ENCODE measurements at regions not wholly inside any gene's neighbourhood (a gene's known extent, or its start where the extent isn't known, plus 50 kb on each side); places are given as distances from the start of the nearest gene placed in this dataset.

DNA sequence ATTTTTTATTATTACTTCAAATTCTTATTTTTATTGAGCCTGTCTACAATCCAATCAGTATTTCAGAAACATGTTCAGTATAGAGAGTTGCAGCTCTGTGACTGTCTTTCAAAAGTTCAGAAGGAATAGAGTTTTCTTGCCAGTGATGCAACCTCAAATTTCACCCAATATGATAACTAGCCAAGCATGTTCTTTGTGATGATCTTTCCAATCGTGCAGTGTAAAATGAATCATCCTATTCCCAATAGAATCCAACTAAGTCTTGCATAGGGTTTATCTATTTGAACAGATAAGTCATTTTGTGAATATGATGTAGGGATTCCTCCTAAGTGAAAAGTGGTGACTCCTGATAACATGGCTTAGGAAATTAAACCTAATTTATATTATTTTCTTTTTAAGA is 937.8 kb downstream of the KCNJ2 start:
- TF ChIP-seq, protein P1, sequence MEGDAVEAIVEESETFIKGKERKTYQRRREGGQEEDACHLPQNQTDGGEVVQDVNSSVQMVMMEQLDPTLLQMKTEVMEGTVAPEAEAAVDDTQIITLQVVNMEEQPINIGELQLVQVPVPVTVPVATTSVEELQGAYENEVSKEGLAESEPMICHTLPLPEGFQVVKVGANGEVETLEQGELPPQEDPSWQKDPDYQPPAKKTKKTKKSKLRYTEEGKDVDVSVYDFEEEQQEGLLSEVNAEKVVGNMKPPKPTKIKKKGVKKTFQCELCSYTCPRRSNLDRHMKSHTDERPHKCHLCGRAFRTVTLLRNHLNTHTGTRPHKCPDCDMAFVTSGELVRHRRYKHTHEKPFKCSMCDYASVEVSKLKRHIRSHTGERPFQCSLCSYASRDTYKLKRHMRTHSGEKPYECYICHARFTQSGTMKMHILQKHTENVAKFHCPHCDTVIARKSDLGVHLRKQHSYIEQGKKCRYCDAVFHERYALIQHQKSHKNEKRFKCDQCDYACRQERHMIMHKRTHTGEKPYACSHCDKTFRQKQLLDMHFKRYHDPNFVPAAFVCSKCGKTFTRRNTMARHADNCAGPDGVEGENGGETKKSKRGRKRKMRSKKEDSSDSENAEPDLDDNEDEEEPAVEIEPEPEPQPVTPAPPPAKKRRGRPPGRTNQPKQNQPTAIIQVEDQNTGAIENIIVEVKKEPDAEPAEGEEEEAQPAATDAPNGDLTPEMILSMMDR (IDR thresholded peaks at IDR 0.05), result no peak
- no peak for TF ChIP-seq EP300 (IDR thresholded peaks at IDR 0.05)
- Histone ChIP-seq H3K27ac (replicated peaks in 1 of 4) (no peak overlapping the region), H3K9me3 (no peaks in the 10 kb centered on the region), H3K4me1 (no peaks in the 10 kb centered on the region), H3K4me3 (no peak overlapping the region), H3K36me3 (no peaks in the 10 kb centered on the region), H3K27me3 (no peaks in the 10 kb centered on the region)
- 61% methylated on average over 1 of the region's 1 CpG for WGBS
- no peak for DNase-seq (ENCODE audit: extremely low spot score)
- intact Hi-C loops (cut with DNase I), result no loop called here

DNA sequence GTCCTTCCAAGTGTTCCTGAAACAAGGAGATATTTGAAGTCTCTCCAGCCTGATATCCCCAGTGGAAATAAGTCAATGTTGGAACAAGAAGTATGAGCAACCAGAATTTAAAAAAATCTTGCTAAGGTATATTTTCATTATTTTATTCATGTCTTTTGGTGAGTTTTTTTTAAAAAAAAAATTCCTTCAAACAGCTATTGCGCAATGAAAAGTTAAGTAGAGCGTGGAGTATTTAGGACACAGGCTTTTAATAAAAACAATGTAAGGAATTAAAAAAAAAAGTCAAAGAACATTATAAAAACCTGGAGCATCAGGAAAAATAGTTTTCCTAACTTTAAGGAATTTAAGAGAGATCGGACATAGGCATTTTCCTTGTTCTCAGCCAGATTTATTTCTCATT is 940.4 kb downstream of the KCNJ2 start:
- intact Hi-C loops (cut with DNase I), result no loop called here
- 94% methylated on average over 3 of the region's 3 CpGs for WGBS
- no peaks in the 10 kb centered on the region for H3K4me1 ChIP-seq
- peaks cover 0 to 4% (median 0%) of the 10 kb centered on the region in 4 donors for H3K27me3 ChIP-seq
- TF ChIP-seq, protein P1 (IDR thresholded peaks at IDR 0.05), result no peak
- no peak for DNase-seq (ENCODE audit: extremely low spot score)
- H3K27ac ChIP-seq (replicated peaks in 1 of 4), result no peak overlapping the region
- no peak overlapping the region for H3K4me3 ChIP-seq
- H3K36me3 ChIP-seq, result no peaks in the 10 kb centered on the region
- H3K9me3 ChIP-seq, result no peaks in the 10 kb centered on the region

DNA sequence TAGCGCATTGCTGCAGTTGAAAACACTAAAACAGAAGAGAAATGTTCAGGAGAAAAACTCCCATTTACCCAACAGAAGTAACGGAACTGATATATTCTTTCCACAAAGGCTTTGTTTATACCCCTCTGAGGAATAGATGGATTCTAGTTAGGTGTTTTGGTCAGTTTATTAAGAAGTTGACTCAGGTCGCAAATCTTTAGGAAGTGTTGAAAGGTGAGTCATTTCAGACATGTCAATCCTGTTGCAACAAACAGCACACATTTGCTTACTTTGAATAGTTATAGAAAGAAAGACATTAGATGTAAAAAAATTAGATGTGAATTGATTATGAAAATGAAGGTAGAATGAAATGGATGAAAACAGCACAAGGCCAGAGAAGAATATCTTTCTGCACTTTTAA is 941.0 kb downstream of the KCNJ2 start:
- WGBS, result 94% methylated on average over 3 of the region's 3 CpGs
- intact Hi-C loops (cut with DNase I), result no loop called here

DNA sequence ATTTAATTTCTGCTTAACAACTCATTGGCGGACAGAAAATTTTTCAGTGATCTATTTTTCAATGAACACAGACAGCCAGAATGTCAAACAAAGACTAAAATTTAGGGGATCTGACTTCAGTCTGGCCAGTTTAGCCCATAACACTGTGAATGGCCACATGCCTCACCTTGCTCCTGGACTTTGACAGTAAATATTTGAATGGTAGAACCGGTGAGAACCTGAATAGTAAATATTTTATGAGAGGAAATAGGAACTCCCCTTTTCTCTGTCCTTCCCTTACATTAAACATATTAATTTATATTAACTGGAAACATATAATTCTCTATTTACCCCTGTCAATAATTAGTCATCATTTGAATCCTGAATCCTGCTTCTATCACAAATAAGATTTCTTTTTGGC is 942.1 kb downstream of the KCNJ2 start:
- intact Hi-C loops (cut with DNase I), result no loop called here
- H3K4me3 ChIP-seq, result no peak overlapping the region
- no peaks in the 10 kb centered on the region for H3K4me1 ChIP-seq
- TF ChIP-seq, protein P1 (IDR thresholded peaks at IDR 0.05), result no peak
- TF ChIP-seq EP300 (IDR thresholded peaks at IDR 0.05) (no peak), POLR2A (IDR thresholded peaks at IDR 0.05; ENCODE audit: low read depth) (no peak), POLR2AphosphoS5 (IDR thresholded peaks at IDR 0.05) (no peak)
- WGBS, result 62% methylated on average over 2 of the region's 2 CpGs
- peaks cover 0 to 12% (median 0%) of the 10 kb centered on the region in 4 donors for H3K27me3 ChIP-seq
- H3K36me3 ChIP-seq, result no peaks in the 10 kb centered on the region
- DNase-seq (ENCODE audit: extremely low spot score), result no peak
- no peak overlapping the region for H3K27ac ChIP-seq (replicated peaks in 1 of 4)
- no peaks in the 10 kb centered on the region for H3K9me3 ChIP-seq

More for the DNA sequence above, 941.0 kb downstream of the KCNJ2 start:
- H3K27ac ChIP-seq (replicated peaks in 1 of 4), result no peak overlapping the region
- TF ChIP-seq, protein P1 (IDR thresholded peaks at IDR 0.05), result no peak
- TF ChIP-seq EP300 (IDR thresholded peaks at IDR 0.05) (no peak), POLR2AphosphoS5 (IDR thresholded peaks at IDR 0.05) (no peak), POLR2A (IDR thresholded peaks at IDR 0.05; ENCODE audit: low read depth) (no peak)
- no peak overlapping the region for H3K4me3 ChIP-seq
- no peak for DNase-seq (ENCODE audit: extremely low spot score)
- no peaks in the 10 kb centered on the region for H3K9me3 ChIP-seq
- no peaks in the 10 kb centered on the region for H3K36me3 ChIP-seq
- peaks cover 0 to 10% (median 0%) of the 10 kb centered on the region in 4 donors for H3K27me3 ChIP-seq
- no peaks in the 10 kb centered on the region for H3K4me1 ChIP-seq

DNA sequence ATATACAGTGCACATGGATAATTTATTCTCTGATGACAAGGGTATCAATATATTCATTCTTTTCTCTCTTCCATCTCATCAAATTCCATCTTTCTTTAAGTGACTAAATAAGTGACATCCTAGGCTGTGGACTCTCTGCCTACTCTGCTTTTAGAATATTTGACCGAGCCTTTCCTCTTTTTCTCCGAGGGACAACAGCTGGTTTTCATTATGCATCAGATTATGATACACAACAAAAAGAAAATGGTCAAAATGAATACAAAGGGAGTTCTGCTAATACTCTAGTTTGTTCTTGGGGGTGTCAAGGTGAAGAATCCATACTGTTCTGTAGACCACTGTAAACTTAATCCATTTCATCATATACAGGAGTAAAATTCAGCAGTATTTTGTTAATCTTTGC is 942.6 kb downstream of the KCNJ2 start:
- intact Hi-C loops (cut with DNase I), result no loop called here
- H3K9me3 ChIP-seq, result no peaks in the 10 kb centered on the region
- no peaks in the 10 kb centered on the region for H3K36me3 ChIP-seq
- H3K27me3 ChIP-seq, result peaks cover 0 to 12% (median 0%) of the 10 kb centered on the region in 4 donors
- H3K4me3 ChIP-seq, result no peak overlapping the region
- no peak overlapping the region for H3K27ac ChIP-seq (replicated peaks in 1 of 4)
- 34% methylated on average over 2 of the region's 2 CpGs for WGBS
- H3K4me1 ChIP-seq, result no peaks in the 10 kb centered on the region
- TF ChIP-seq POLR2AphosphoS5 (IDR thresholded peaks at IDR 0.05) (no peak), POLR2A (IDR thresholded peaks at IDR 0.05; ENCODE audit: low read depth) (no peak), EP300 (IDR thresholded peaks at IDR 0.05) (no peak)
- TF ChIP-seq, protein P1 (IDR thresholded peaks at IDR 0.05), result no peak
- no peak for DNase-seq (ENCODE audit: extremely low spot score)
